LoVo (cell line): ENCODE measurements at regions not wholly inside any gene's neighbourhood (a gene's known extent, or its start where the extent isn't known, plus 50 kb on each side); places are given as distances from the start of the nearest gene placed in this dataset.

Experiments used
- DNase-seq: peaks from one replicate; pipeline ENCODE4 v3.0.0-alpha.2; 2016; ENCODE audit warnings: low spot score

DNA sequence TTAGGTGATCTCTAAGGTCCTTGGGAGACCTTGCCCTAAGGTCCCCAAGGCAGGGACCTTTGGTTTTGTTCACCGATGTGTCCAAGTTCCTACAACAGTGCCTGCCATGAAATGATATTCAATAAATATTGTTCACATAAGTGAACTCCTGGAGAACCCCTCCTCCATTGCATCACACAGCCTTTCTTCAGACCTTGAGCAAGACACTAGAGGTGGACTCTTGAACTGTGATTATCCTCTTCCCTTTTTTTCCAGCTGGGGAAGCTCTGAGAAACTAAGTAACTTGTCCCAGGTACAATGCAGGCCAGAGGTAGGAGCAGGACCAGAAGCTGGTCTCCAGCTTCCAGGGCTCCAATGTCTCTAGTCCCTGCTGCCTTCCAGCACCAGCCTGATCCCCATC lies 76.6 kb upstream of the LMO1 start:
- DNase-seq: no peak

DNA sequence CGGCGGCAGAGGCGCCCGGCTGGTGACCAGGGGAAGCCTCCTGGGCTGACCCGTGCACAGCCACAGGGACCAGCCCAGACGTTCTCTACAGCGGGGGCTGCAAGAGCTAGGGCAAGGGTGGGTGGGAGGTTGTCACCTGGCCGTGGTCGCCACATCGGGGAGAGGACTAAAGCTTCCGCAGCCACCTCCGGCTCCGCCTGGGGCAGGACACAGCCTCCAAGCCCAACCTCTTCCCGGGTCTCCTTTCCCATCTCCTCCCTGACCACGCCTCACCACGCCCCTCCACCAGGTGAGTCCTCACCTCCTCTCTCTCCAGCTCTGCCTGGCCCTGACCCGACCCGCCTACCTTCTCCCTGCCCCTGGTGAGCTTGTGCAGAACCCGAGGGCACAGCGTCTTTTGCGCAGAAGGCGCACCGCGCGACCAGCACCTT lies 75.9 kb upstream of the LMO1 start:
- DNase-seq: no peak

DNA sequence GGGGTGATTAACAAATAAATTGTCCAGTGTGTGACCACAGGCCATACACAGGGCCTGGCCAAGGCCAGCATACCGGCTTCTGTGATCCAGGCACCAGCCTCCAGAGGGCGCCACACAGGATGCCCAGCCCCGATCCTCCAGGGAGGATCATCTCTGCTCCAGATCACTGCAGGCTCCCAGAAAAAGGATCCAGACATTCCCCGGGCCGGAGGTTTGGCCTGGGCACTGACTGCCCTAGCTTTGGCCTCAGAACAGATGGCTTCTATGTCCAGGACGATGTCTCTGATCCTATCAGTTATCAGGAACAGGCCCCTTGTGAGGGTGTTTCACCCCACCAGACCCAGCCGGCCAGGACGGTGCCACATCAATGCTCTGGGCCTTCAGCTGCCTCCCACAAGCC lies 74.5 kb upstream of the LMO1 start:
- DNase-seq: peak; percentile 6

DNA sequence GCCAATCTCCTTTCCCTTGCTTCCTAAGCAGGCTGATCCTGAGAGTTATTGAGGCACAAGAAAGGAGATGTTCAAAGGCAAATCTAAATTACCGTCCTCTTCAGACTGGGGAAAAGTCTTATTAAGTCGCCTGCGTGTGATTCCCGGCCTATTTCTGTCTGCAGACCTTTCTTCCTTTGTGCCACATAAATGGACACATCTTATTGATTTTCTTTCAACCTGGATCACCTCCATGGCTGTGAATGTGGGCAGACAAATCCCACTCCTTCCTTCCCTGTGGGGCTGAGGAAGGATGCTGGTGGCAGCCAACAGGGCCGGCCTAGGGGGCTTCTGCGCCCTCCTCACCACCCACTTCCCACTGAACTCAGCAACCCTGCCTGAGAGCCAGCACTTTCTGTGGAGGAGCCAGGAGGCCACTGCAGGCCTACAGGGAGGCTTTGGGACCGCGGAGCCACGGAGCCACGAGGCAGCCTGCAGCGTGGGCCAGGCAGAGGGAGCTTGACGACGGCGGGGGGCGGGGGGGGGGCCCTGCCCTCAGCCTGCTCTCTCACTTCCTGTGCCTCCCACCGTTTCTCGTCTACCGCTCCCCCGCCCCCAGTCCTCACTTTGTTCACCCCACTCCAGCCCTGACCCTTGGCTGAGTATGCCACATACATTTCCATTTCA lies 73.6 kb upstream of the LMO1 start:
- DNase-seq: no peak

DNA sequence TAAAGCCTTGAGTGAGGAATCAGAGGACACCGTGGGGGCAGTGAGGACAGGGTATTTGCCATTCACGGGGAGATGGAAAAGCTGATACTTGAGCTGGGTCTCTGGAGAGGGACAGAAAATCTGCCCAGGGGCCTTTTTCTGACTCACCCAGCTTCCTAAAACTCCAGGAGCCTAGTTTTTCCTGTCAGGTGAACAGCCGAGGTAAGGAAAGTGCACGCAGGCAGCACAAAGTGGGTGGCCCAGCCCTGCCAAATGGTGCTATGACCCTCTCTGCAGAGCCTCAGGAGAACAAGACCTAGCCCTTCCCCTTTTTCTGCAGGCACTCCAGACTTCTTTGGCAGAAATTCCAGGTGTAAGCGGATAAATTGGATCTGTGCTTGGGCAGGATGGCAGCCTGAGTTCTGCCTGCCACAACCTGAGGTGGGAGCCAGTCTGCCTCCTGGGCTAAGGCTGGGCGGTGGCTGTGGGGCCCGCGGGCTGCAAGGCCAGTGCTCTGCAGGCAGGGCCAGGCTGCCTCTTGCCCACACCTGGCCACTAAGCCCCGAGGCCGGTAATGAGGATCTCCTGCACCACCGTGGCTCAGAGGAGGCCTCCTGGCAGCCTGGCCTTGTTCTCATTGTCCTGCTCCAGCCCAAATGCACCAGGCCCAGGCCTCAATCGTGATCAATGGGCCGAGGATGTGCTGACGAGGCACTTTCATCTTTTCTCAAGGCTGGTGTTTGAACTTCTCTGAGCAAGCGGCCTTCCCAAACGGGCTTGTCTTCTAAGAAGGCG lies 72.9 kb upstream of the LMO1 start:
- no peak for DNase-seq

DNA sequence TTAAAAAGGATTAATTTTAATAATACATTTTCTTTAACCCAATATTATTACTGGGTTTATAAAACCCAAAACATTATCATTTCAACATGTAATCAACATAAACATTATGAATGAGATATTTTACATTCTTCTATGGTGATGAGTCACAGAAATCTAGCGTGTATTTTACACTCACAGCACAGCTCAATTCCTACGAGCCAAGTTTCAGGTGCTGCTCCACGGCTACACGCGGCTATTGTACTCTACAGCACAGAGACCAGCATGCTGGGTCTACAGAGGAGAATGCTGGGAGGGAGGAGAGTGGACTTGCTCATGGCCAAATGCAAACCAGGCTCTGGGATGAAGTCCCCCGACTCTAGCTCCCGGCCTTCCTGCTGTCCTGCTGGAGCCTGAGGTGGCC lies 72.0 kb upstream of the LMO1 start:
- DNase-seq: no peak

DNA sequence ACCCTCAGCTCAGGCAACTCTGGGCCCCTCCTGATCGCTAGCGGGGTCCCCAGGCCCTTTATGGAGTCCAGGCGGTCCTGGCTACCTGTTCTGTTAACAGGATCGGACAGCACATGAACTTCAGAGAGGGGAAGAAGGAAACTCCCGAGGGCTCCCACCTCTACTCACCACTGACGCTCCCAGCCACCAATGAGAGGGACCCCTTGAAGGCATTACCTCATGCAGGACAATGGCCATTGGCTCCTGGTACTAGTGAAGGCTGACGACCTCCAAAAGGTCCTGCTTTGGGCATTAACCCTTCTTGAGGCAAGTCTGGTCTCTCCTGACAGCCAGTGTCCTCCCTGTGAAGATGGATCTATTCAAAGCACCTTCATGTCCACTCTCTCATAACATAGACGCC lies 71.5 kb upstream of the LMO1 start:
- no peak for DNase-seq

DNA sequence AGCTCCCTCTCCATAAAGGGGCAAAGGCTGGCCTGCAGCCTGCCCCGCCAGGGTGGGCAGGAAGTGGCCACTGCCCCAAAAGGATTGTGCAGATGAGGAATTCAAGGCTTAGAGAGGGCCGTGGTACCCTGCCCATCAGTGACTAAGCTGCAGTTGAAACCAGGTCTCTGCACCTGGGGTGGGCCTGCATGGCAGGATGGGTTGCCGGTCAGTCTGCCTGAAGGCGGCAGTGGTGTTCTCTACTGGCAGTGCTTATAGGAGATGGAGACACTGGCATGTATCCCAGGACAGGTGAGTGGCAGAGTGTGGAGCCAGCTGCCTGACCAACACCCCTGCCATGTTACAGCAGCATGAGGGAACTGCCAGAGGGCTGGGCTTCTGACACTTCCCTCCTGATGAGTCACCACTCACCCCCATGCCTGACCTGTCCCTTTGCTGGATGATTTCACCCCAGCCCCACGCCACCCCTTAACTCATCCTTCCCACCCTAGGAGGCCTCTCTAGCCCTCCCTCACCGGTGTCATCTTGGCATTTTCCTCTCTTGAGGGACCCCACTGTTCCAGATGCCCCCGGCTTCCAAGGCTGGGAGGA lies 70.2 kb upstream of the LMO1 start:
- peak; percentile 19 for DNase-seq

DNA sequence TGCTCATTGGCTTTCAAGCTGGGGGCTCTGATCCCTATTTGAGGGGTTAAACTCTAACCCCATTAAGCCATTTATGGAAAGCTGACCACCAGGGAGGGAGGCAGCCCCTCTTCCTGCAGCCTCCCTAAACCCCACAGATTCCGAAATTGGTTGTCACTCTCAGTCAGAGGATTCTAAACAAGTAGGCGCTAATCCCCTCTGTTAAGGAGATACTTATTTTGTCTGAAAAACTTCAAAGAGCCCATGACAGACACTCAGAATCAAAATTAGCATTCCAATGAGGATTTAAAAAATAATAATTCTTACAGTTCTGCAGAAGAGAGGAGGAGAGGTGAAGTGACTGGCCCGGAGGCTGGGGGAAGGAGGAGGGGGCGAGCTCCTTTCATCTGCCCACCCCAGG lies 69.7 kb upstream of the LMO1 start:
- DNase-seq: no peak

DNA sequence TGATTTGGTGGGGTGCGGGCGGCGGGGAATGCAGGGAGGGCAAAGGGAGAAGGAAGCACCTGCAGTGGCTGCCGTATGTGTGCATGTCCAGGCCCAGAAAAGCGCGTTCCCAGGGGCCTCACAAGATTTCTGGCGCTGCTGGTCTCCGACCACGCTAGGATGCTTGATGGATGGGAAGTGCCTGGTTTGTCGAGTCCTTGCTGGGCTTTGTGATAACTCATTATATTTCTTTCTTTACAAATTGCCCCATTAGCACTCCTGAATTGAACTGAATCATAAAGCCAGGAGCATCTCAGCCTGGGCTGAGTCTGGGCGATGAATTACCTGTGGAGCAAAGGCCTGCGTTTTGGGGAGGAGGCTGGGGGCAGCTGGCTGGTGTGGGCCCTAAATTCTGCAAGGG lies 69.2 kb upstream of the LMO1 start:
- DNase-seq: no peak

DNA sequence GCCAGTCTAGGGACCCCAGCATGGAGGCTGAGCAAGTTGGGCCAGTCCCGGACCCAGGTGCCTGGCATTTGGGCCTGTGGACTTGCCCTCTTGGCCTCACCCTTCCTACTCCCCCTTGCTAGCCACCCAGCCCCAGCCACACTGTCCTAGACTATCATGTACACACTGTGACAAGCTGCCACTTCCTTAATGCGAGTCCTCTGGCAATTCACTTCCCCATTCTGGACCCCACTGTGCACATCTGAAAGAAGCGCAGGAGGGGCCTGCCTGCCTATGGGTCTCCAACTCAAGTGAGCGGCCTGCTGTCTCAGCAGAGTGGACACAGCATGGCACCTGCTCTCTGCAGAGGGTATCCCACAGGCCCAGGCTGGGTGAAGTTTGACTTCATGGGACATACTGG lies 68.5 kb upstream of the LMO1 start:
- DNase-seq: no peak

DNA sequence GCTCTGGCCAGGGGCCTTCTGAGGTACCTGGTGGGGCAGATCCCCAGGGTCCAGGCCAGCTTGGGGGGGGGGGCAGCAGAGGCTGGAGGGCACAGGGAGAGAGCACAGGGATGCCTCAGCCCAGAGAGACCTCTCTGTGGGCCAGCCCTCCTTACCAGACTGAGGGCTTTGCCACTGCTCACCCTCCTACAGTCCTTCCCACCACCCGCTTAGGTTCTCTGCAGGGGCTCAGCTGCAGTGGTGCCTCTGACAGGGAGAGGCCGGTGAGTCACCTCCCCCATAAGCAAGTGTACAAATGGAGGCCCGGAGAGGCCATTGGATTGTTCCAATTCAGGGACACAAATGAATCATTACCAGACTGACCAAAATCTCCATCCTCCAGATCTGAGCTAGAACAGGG lies 68.1 kb upstream of the LMO1 start:
- no peak for DNase-seq

DNA sequence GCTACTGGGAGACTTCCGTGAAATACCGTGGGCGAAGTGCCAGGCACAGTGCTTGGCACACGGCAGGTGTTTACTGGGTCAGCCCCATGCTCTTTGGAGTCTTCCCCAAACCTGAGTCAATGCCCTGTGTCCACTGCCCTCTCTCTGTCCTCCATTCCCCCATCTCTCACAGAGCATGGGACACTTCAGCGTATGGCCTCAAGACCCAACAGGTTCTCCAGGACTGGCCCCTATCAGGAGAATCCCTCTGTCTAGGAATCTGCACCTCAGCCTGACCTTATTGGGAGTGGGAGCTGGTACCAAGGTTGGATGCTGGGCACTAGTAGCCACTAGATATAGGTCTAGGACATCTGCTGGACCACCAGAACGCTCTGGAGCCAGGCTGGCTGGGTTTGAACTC lies 67.2 kb upstream of the LMO1 start:
- no peak for DNase-seq

DNA sequence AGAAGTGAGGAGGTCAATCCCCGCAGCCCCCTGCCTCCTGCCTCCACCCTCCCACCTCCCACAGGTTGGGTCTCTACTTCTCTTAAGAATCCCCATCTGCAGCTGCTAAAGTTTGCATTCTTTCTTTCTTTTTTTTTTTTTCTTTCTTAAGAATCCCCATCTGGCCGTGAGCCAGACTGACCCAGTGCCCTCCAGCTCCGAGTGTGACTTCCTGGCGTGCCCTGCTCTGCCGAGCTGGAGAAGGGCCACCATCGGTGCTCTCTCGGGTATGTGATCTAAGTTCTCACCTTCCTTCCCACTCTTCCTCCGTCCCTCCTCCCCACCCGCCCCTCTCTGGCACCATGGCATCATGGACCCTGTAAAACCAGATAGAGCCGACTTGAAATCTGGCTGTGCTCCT lies 66.7 kb upstream of the LMO1 start:
- no peak for DNase-seq

DNA sequence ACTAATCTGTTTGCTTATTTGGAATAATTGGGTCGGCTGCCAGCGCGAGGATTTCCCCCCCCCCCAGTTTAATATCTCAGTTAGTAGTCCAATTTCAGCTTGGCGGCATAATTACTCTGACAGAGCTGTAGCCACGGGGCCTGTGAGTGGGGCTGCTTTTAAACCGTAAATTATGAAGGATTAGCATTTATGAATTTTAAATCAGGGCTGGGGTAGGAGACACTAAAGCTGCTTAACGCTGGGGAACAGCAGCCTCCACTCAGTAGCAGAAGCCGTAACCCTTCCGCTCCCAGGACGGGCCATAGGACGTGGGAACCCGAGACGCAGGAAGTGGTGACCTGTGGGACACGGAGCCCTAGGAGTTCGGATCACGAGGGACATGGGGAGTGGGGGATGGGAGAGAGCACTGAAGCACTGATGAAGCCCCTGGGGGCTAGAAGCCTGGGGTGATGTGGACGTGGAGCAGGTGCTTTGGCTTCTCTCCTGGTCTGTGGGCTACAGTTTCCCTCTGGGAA lies 66.2 kb upstream of the LMO1 start:
- no peak for DNase-seq

DNA sequence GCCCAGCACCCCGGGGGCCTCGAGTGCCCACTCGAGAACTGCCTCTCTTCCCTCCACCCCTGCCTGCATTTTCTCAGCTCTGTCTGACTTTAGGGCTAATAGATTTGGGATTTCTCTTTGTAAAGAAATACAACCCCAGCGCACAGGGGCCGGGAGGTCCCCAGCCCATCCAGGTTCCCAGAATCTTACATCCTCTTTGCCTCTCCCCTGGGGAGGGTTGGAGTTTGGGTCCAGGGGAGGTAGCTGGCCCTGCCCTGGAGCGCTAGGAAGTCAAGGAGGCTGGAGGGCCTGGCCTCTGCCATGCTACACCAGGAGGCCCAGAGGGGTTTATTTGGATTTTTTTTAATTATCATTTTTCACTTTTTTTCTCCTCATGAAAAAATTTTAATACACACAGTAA lies 65.7 kb upstream of the LMO1 start:
- DNase-seq: no peak

DNA sequence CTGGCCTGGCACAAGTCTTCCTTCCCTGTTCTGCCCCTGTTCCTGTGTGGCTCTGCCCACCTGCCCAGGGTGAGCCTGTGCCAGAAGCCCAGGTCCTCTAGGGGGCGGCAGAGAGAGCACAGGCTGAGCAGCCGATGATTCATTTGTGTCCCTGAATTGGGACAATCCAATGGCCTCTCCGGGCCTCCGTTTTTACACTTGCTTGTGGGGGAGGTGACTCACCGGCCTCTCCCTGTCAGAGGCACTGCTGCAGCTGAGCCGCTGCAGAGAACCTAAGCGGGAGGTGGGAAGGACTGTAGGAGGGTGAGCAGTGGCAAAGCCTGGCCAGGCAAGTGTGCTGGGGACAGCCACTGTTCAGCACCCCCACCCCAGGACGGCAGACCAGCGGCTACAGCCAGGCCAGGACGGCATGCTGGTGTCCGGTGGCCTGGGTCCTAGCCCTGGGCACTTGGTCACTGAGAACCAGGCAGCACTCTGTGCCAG lies 65.2 kb upstream of the LMO1 start:
- peak; percentile 86 for DNase-seq

DNA sequence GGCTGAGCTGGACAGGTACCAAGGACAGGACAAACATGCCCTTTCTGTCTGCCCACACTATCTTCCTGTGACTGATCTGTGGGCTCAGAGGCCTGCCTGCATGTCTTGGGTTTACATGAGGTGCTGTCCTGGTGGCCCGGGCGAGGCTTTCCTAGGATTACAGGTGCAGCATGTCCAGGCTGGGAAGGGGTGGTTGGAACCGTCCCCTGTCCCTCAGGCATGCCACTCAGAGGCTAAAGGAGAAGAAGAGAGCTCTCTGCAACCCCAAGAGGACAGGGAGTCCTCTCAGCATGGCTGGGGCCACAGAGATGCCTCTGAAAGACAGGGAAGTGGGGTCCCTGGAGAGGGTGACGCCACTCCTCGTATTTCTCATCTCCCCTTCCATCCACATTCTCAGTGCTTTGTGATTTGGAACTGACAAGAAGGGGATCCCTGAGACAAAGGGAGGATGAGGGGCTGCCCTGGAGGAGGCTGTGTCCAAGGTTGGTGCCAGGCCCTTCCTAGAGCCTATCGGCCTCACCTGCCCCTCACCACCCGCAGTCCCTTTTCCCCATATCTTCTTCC lies 64.6 kb upstream of the LMO1 start:
- DNase-seq: no peak

DNA sequence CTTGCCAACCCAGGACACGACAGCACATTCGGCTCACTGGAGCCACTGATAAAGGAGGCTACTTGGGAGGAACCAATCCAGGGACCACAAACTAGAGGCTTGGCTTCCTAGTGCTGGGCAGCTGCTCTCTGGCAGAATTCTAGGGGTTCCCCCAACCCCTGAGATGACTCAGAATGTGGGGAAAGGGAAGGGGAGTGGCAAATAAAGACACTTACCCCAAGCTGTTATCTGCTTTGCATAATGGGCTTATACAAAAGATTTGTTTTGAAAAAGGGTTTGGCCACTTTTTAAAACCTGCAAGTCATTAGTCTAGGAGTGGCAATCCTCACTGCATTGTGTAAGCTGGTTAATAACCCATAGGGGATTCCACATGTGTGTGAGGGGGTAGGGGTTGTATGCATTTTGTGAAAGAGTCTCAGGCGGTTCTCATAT lies 64.1 kb upstream of the LMO1 start:
- no peak for DNase-seq

DNA sequence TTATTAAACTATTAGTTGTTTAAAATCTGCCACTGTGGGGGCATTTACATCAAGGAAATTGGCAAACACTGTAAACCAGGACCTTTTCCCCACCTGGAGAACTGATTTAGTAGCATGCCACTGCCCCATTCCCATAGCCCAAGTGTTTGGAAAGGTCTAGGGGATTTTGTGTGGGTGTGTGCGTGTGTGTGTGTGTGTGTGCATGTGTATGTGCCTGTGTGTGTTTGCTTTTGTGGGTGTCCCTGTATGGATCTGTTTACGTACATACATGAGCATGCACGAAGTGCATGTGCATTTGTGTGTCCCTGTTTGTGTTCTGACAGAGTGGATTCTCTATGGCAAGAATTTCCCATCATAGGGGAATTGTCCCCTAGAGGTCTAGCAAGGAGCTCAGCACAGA lies 62.7 kb upstream of the LMO1 start:
- no peak for DNase-seq

DNA sequence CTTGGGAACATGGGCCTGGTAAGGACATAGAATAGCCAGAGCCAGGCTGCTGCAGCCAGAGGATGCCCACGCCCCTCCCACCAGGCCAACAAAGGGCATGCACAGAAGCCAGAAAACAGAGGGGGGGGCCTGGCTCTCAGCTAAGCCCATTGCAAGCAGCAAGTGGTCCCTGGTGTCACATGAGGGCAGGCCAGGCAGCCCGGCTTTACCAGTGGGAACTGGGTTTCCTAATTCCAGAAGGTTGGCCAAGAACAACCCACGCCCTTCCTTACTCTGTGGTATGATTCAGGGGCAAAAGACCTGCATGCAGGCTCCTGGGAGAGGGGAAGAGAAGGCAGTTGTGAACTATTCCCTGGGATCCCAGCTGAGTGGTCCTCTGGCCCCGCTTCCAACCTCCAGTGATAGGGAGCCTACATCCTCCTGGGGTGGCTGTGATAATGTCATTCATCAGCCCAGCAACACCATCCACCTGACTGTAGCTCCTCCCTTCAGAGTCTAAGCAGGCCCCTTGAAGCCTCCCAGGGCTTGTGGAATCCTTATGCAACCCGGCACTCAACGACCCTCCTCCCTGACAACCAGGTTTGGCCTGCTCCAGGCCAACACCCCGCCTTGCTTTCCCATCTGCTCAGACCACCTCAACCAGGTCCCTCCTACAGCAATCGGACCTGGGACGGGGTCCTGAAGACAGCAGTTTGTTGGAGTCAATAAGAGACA lies 62.1 kb upstream of the LMO1 start:
- no peak for DNase-seq
